Immature natural killer cell (primary cell): ENCODE measurements at regions not wholly inside any gene's neighbourhood (a gene's known extent, or its start where the extent isn't known, plus 50 kb on each side); places are given as distances from the start of the nearest gene placed in this dataset.
"Not testable (repeated sequence)": the region's sequence is repeated elsewhere in the genome, so short reads cannot be mapped to it uniquely, and the experiment has no call there.

Experiments
- DNase-seq, 3 donors: peaks; one replicate each; pipeline ENCODE4 v3.0.0; 2022; ENCODE audit warnings: mixed read lengths in 1 of 3
- H3K27ac Mint-ChIP-seq, 6 donors: one replicate each; pipeline ENCODE4 v1.8.0; 2020; ENCODE audit warnings: mixed read lengths in 6 of 6, mild to moderate bottlenecking in 5 of 6, inconsistent platforms in 4 of 6, moderate library complexity in 3 of 6
- H3K27me3 Mint-ChIP-seq, 3 donors: one replicate each; pipeline ENCODE4 v1.8.0; 2020 to 2021; ENCODE audit warnings: low read depth in 3 of 3, mild to moderate bottlenecking in 3 of 3, mixed read lengths in 3 of 3, moderate library complexity in 3 of 3, inconsistent platforms in 1 of 3
- H3K36me3 Mint-ChIP-seq, 3 donors: one replicate each; pipeline ENCODE4 v1.8.0; 2020; ENCODE audit warnings: mixed read lengths in 3 of 3, inconsistent platforms in 2 of 3, mild to moderate bottlenecking in 2 of 3
- H3K4me1 Mint-ChIP-seq, 2 donors: one replicate each; pipeline ENCODE4 v1.8.0; 2020; ENCODE audit warnings: inconsistent platforms in 2 of 2, mild to moderate bottlenecking in 2 of 2, mixed read lengths in 2 of 2, moderate library complexity in 1 of 2
- H3K4me3 Mint-ChIP-seq, 5 donors: one replicate each; pipeline ENCODE4 v1.8.0; 2020; ENCODE audit warnings: mild to moderate bottlenecking in 5 of 5, mixed read lengths in 5 of 5, inconsistent platforms in 3 of 5, moderate library complexity in 3 of 5
- H3K9me3 Mint-ChIP-seq, 6 donors: one replicate each; pipeline ENCODE4 v1.8.0; 2020; ENCODE audit warnings: mild to moderate bottlenecking in 6 of 6, mixed read lengths in 6 of 6, inconsistent platforms in 4 of 6, moderate library complexity in 3 of 6

DNA sequence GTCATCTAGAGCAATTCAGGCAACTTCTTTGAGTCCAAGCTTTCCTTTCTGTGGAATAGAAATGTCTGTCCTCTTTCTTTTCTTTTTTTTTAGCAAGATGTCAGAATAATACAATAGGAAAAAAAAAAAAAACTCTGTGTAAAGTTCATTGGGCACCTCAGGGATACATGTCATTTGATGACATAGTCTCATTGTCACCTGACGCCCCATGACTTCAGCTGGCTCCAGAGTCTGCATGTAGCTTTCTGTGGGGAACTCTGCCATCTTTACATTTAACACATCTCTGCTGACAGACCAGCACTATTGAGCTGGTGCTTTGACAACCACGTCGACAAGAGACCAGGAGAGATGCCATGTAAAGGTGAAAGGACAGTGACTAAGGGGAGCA is 172.5 kb upstream of the KLF7 start:
- peaks cover 7 to 10% of the 10 kb centered on the region in 2 donors for H3K4me1 Mint-ChIP-seq
- no peaks in the 10 kb centered on the region for H3K9me3 Mint-ChIP-seq
- no peak overlapping the region for H3K27ac Mint-ChIP-seq
- H3K4me3 Mint-ChIP-seq = no peak overlapping the region
- no peak for DNase-seq
- peaks cover 0 to 4% (median 0%) of the 10 kb centered on the region in 3 donors for H3K27me3 Mint-ChIP-seq
- H3K36me3 Mint-ChIP-seq = no peaks in the 10 kb centered on the region

DNA sequence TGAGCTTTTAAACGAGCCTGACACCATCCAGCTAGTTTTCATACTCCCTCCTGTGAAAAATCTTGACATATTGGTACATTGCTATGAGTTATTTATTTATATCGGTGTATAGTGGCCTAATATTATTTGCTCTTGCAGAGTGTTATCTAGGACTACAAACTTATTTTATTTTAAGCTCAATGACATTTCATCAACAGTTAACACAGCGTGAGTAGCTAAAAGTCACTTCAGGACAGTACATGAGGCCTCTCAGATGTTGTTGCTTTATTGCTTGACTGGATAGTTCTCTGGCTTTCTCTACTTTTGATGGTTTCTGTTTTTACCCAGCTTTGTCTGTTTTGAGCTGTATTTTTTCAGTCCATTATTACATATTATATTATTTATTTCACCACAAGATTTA is 172.9 kb upstream of the KLF7 start:
- Mint-ChIP-seq H3K9me3 (no peaks in the 10 kb centered on the region), H3K36me3 (no peaks in the 10 kb centered on the region), H3K4me1 (peaks cover 7 to 10% of the 10 kb centered on the region in 2 donors), H3K4me3 (no peak overlapping the region), H3K27ac (no peak overlapping the region), H3K27me3 (peaks cover 0 to 4% (median 0%) of the 10 kb centered on the region in 3 donors)
- DNase-seq = no peak

DNA sequence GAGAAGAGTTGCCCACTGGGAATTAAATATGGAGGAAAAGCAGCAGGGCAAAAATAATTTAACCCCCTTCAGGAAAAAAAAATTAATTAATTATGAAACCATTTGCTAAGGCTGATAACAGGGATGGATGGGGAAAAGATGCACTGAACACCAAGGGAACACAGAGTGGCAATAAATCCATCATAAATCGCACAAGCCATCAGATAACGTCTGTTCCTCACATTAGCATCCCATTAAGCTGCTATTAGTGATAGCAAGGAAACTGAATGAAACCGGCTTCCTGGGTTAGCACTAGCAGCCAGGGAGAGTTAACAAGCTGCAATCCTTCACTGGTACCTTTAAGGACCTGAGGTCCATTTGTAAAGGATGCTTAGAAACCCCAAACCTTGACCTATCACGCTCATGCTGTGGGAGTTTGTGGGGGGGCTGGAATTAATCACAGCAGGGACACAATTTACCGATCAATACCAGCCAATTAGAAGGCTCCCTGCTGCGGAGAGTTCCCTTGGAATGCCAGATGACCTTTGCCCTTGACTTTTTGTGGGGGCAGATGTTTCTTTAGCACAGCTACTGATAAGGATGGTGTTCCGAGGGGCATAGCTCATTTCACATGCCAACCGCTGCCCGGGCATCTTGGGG is 175.5 kb upstream of the KLF7 start:
- H3K4me3 Mint-ChIP-seq = no peak overlapping the region
- peaks cover 7 to 10% of the 10 kb centered on the region in 2 donors for H3K4me1 Mint-ChIP-seq
- H3K9me3 Mint-ChIP-seq = peaks cover 0 to 6% (median 0%) of the 10 kb centered on the region in 6 donors
- no peaks in the 10 kb centered on the region for H3K36me3 Mint-ChIP-seq
- H3K27me3 Mint-ChIP-seq = peaks cover 0 to 3% (median 0%) of the 10 kb centered on the region in 3 donors
- no peak overlapping the region for H3K27ac Mint-ChIP-seq
- DNase-seq = no peak

DNA sequence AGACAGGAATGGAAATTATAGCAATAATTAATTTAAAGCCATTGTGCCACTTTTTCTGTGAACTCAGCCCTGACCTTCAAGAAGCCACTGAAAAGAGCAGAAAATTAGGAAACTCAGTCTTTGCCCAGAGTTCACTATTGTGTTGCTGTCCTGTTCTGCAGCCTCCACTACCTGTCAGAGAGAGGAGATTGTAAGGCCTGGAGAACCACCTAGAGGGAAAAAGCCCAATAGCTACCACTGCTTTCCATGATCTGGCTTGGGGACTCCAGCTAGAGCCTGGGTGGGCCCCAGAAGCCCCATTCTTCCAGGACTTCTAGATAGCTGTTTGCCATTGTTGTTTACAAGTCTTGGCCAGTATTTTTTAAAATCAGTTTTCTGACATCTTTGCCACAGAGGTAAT is 176.1 kb upstream of the KLF7 start:
- Mint-ChIP-seq H3K4me1 (peaks cover 6 to 8% of the 10 kb centered on the region in 2 donors), H3K36me3 (peaks cover 0 to 5% (median 0%) of the 10 kb centered on the region in 3 donors), H3K9me3 (peaks cover 0 to 6% (median 0%) of the 10 kb centered on the region in 6 donors)

DNA sequence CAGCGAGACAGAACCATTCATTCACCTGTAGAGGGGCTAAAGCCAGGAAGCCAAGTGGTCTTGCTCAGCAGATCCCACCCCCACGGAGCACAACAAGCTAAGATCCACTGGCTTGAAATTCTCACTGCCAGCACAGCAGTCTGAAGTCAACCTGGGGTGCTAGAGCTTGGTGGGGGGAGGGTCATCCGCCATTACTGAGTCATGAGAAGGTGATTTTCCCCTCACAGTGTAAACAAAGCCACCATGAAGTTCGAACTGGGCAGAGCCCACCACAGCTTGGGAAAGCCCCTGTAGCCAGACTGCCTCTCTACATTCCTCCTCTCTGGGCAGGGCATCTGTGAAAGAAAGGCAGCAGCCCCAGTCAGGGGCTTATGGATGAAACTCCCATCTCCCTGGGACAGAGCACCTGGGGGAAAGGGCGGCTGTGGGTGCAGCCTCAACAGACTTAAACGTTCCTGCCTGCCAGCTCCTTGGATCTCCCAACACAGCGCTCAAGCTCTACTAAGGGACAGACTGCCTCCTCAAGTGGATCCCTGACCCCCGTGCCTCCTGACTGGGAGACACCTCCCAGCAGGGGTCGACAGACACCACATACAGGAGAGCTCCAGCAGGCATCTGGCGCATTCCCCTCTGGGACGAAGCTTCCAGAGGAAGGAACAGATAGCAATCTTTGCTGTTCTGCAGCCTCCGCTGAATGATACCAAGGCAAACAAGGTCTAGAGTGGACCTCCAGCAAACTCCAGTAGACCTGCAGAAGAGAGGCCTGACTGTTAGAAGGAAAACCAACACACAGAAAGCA is 179.0 kb upstream of the KLF7 start:
- H3K9me3 Mint-ChIP-seq, H3K4me1 Mint-ChIP-seq, DNase-seq, H3K36me3 Mint-ChIP-seq, H3K27me3 Mint-ChIP-seq, H3K4me3 Mint-ChIP-seq, H3K27ac Mint-ChIP-seq: not testable (repeated sequence)

More for the DNA sequence above, 176.1 kb upstream of the KLF7 start:
- H3K27me3 Mint-ChIP-seq = peaks cover 0 to 3% (median 0%) of the 10 kb centered on the region in 3 donors
- no peak overlapping the region for H3K27ac Mint-ChIP-seq
- no peak for DNase-seq
- H3K4me3 Mint-ChIP-seq = no peak overlapping the region

DNA sequence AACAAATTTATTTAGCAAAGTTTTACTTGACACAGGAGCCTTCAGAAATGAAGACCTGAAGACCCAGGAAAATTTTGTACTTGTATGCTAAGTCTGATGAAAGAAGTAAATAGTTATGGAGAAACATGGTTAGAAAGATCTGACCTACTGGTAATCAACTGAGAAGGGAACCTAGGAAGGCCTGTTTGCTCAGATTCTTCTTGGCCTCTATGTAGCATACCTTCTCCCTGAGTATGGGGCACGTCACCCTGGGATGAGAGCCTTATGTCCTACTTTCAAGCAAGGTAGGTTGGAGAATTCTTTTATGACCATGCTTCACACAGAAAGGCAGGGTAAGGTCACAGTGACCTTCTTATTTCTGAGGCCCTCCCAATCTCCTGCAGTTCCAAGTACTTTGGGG is 178.6 kb upstream of the CREB1 start:
- H3K9me3 Mint-ChIP-seq = peaks cover 0 to 7% (median 0%) of the 10 kb centered on the region in 6 donors
- H3K4me1 Mint-ChIP-seq = peaks cover 9 to 10% of the 10 kb centered on the region in 2 donors
- H3K4me3 Mint-ChIP-seq = no peak overlapping the region
- peak overlapping the region in 1 of 6 donors; percentile 29 for H3K27ac Mint-ChIP-seq
- peaks cover 0 to 4% (median 2%) of the 10 kb centered on the region in 3 donors for H3K27me3 Mint-ChIP-seq
- peaks cover 0 to 10% (median 4%) of the 10 kb centered on the region in 3 donors for H3K36me3 Mint-ChIP-seq
- no peak for DNase-seq

DNA sequence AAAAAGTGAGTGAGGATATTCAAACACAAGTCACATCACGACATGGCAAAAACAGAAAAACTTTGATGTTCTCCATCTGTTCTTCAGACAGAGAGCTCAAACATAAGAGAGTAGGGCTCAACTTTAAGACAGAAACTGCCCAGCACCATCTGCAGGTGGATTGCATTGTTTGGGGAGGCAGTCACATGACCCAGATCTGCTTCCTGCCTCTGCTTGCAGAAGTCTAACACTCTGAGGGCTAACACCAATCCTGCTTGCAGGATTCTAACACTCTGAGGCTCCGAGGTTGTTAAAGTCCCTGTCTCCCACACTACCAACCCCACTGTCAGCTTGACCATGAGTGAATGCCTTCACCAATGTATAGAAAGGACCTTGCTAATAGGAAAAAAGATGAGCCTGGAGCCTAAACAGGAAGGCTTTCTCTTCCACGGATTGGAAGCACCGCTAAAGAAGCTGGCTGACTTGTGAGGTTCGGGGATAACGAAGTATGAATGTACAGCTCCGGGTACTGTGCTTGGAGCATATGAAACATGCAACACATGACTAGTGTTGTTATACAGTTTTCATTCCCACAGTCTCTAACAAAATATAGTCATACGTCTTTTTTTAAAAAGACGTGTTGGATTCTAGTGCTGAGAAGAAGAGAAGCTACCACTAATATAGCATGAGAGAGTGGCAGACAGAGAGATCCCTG is 176.6 kb upstream of the CREB1 start:
- DNase-seq = peak; percentile 9 to 16 (median 15)
- H3K4me1 Mint-ChIP-seq = peaks cover 9 to 10% of the 10 kb centered on the region in 2 donors
- peaks cover 0 to 4% (median 2%) of the 10 kb centered on the region in 3 donors for H3K27me3 Mint-ChIP-seq
- H3K4me3 Mint-ChIP-seq = peak overlapping the region in 3 of 5 donors; percentile 16 to 51 (median 46)
- H3K27ac Mint-ChIP-seq = peak overlapping the region in 1 of 6 donors; percentile 6
- no peaks in the 10 kb centered on the region for H3K36me3 Mint-ChIP-seq
- H3K9me3 Mint-ChIP-seq = peaks cover 0 to 2% (median 0%) of the 10 kb centered on the region in 6 donors

DNA sequence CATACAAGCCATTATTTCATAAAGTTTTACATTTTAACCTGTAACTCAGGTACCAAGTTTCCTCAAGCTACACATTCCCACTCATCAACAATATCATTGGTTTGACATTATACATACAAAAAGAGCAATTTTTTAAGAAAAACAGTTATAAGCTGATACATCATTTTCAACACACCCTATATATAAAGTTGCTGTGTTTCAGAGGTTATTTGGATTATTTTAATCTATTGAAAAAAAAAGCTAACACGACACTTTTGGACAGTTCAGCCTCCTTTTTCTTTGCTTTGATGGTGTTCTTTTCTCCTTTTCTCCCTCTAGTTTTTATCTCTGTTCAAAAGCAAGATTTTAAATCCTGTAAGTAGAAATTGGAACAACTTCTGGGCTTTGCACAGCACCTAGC is 175.9 kb upstream of the CREB1 start:
- H3K36me3 Mint-ChIP-seq = no peaks in the 10 kb centered on the region
- H3K9me3 Mint-ChIP-seq = peaks cover 0 to 2% (median 0%) of the 10 kb centered on the region in 6 donors
- H3K4me3 Mint-ChIP-seq = no peak overlapping the region
- H3K4me1 Mint-ChIP-seq = peaks cover 9 to 10% of the 10 kb centered on the region in 2 donors
- H3K27ac Mint-ChIP-seq = no peak overlapping the region
- peaks cover 0 to 4% (median under 1%) of the 10 kb centered on the region in 3 donors for H3K27me3 Mint-ChIP-seq
- DNase-seq = no peak

DNA sequence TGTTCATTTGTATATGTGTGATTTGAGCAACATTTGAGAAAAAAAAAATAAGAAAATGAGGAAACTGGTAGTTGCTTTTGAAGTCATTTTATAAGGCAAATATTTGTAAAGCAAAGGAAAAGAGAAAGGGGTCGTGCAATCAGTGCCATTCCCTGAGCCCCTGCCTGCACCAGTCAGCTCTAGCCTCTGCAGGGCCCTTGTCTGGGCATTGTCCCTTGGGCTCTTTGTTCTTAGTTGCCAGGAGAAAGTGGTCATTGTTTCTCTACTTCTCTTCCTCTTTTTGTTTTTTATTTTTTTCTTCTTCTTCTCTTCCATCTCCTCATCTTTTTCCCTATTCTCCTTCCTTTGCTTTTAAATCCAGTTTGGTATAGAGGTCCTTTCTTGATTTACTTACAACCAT is 175.3 kb upstream of the CREB1 start:
- Mint-ChIP-seq H3K4me3 (no peak overlapping the region), H3K4me1 (peaks cover 9 to 10% of the 10 kb centered on the region in 2 donors), H3K9me3 (peaks cover 0 to 2% (median 0%) of the 10 kb centered on the region in 6 donors), H3K27ac (no peak overlapping the region), H3K27me3 (peaks cover 0 to 3% (median 0%) of the 10 kb centered on the region in 3 donors), H3K36me3 (no peaks in the 10 kb centered on the region)
- DNase-seq = no peak

DNA sequence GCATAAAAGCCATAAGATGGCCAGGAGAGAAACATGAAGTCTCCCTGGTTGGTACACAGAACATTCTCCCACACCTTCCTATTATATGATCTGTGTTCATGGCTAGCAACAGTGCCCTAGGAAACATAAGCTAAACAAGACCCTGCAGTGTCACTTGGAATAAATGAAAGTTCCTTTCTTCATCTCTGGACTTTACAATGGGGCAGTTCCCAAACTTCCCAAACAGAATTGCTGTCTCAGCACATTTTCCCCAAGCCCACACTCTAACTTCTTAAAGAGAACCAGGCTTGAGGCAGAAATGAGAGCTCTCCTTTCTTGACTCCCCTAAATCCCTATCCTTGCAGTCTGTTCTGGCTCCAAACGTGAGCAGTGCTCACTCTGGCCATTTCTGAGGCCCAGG is 173.2 kb upstream of the CREB1 start:
- H3K4me3 Mint-ChIP-seq = no peak overlapping the region
- peaks cover 0 to 2% (median 0%) of the 10 kb centered on the region in 6 donors for H3K9me3 Mint-ChIP-seq
- DNase-seq = no peak
- peaks cover 0 to 3% (median 3%) of the 10 kb centered on the region in 3 donors for H3K27me3 Mint-ChIP-seq
- H3K36me3 Mint-ChIP-seq = no peaks in the 10 kb centered on the region
- no peak overlapping the region for H3K27ac Mint-ChIP-seq
- H3K4me1 Mint-ChIP-seq = peaks cover 9 to 10% of the 10 kb centered on the region in 2 donors

DNA sequence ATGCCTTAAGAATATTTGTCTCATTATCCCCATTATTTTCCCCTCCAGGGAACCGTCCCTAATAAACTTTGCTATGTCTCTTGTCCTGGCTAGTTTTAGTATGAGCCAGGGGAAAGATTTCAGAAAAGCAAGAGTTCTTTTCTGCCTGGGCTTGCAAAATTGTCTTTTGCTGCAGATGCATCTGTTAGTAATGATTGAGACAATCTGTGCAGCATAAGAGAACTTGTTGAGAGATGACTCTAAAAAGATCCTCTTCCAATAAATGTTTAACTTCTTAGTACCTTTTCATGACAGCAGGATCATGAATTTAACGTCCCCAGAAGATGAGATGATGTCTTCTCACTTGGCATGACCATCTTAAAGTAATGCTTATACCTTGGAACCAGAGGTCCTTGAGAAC is 172.5 kb upstream of the CREB1 start:
- no peaks in the 10 kb centered on the region for H3K36me3 Mint-ChIP-seq
- peaks cover 0 to 2% (median 0%) of the 10 kb centered on the region in 6 donors for H3K9me3 Mint-ChIP-seq
- H3K27ac Mint-ChIP-seq = no peak overlapping the region
- H3K27me3 Mint-ChIP-seq = peaks cover 0 to 3% (median 3%) of the 10 kb centered on the region in 3 donors
- no peak for DNase-seq
- no peak overlapping the region for H3K4me3 Mint-ChIP-seq
- H3K4me1 Mint-ChIP-seq = peaks cover 9 to 10% of the 10 kb centered on the region in 2 donors

DNA sequence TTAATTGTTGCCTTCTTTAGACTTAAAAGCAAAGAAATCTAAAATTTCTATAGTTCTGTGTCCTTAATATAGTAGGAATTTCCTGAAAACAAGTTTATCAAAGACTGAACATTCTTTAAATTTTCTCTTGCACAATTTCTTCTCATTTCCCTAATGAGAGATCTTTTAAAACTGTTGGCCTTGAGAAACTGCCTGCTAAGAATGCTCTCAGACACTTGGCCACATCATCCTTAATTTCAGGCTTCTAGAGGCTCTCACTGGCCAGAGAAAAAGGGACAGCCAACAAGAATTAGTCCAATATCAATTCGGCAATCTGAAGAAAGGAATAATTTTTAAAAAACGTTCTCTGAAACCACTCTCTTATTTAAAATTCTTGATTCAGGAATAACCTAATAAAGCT is 167.0 kb upstream of the CREB1 start:
- Mint-ChIP-seq H3K4me1 (no peaks in the 10 kb centered on the region), H3K4me3 (no peak overlapping the region), H3K36me3 (no peaks in the 10 kb centered on the region), H3K27me3 (peaks cover 0 to 4% (median 3%) of the 10 kb centered on the region in 3 donors), H3K27ac (no peak overlapping the region), H3K9me3 (no peaks in the 10 kb centered on the region)
- no peak for DNase-seq

DNA sequence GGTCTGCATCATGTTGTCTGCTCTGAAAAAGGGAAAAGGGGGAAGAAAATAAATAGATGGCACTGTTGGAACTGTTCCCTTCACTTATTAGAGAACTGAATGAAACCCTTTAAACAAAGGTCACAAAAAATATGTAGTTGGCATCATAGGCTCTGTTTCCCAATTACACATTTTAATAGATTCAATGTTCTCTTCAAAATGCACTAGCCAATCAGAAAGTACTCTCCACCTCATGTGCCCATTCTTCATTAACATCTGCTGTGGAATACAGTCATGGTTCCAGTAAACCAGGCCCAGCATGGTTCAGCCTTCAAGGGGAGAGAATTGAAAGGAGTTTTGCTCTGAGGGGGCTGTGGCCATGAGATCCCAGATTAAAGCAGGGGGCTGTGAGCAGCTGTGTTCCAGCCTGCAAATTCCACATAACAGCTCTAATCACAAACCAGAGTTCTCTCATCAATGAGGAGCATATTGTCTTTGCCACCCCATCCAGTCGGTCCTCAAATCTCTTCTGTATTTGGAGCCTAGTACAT is 165.9 kb upstream of the CREB1 start:
- Mint-ChIP-seq H3K36me3 (no peaks in the 10 kb centered on the region), H3K27me3 (peaks cover 0 to 4% (median 3%) of the 10 kb centered on the region in 3 donors), H3K9me3 (no peaks in the 10 kb centered on the region), H3K4me1 (no peaks in the 10 kb centered on the region), H3K4me3 (no peak overlapping the region), H3K27ac (no peak overlapping the region)
- DNase-seq = no peak
